H9 (cell line): ENCODE measurements at regions not wholly inside any gene's neighbourhood (a gene's known extent, or its start where the extent isn't known, plus 50 kb on each side); places are given as distances from the start of the nearest gene placed in this dataset.
A peak's percentile ranks its signal among the peaks of the same experiment; 100 is the strongest.
"Not testable (repeated sequence)": the region's sequence is repeated elsewhere in the genome, so short reads cannot be mapped to it uniquely, and the experiment has no call there.

Experiments
- DNase-seq: peaks from one replicate; pipeline ENCODE4 v3.0.0-alpha.2; 2017
- H2AFZ ChIP-seq: one replicate; pipeline ENCODE4 v1.6.1; 2013; ENCODE audit warnings: mild to moderate bottlenecking, low read length, control low read depth, moderate library complexity
- H2AK5ac ChIP-seq: 2 replicates; pipeline ENCODE4 v1.6.1; 2013; ENCODE audit warnings: low read length, control low read depth, mixed read lengths; ENCODE audit not compliant: insufficient read length
- H2BK120ac ChIP-seq: one replicate; pipeline ENCODE4 v1.6.1; 2013; ENCODE audit warnings: low read depth, mild to moderate bottlenecking, low read length, control low read depth, inconsistent platforms; ENCODE audit not compliant: poor library complexity, severe bottlenecking
- H2BK12ac ChIP-seq: 2 replicates; pipeline ENCODE4 v1.6.1; 2013; ENCODE audit warnings: low read length, control low read depth, mixed read lengths, low read depth; ENCODE audit not compliant: insufficient read length
- H2BK15ac ChIP-seq: 2 replicates; pipeline ENCODE4 v1.6.1; 2013; ENCODE audit warnings: low read depth, low read length, control low read depth
- H2BK20ac ChIP-seq: one replicate; pipeline ENCODE4 v1.6.1; 2013; ENCODE audit warnings: low read depth, mild to moderate bottlenecking, low read length, control low read depth, inconsistent platforms; ENCODE audit not compliant: poor library complexity, severe bottlenecking
- H2BK5ac ChIP-seq: 2 replicates; pipeline ENCODE4 v1.6.1; 2013; ENCODE audit warnings: low read length, control low read depth, mixed read lengths; ENCODE audit not compliant: insufficient read length
- H3K14ac ChIP-seq: 2 replicates; pipeline ENCODE4 v1.6.1; 2013; ENCODE audit warnings: low read length, control low read depth; ENCODE audit not compliant: insufficient read depth
- H3K18ac ChIP-seq: 2 replicates; pipeline ENCODE4 v1.6.1; 2013; ENCODE audit warnings: low read depth, mild to moderate bottlenecking, mixed read lengths, low read length, control low read depth; ENCODE audit not compliant: insufficient read length
- H3K23ac ChIP-seq: 2 replicates; pipeline ENCODE4 v1.6.1; 2013; ENCODE audit warnings: low read length, control low read depth, mixed read lengths, low read depth; ENCODE audit not compliant: insufficient read length
- H3K23me2 ChIP-seq: 2 replicates; pipeline ENCODE4 v1.6.1; 2013; ENCODE audit warnings: low read depth, mild to moderate bottlenecking, mixed read lengths, low read length, control low read depth; ENCODE audit not compliant: insufficient read length, poor library complexity, severe bottlenecking
- H3K27ac ChIP-seq: 2 replicates; pipeline ENCODE4 v1.5.1; 2013; ENCODE audit warnings: low read length, control low read depth, mixed read lengths, low read depth; ENCODE audit not compliant: insufficient read length
- H3K27me3 ChIP-seq: 2 replicates; pipeline ENCODE4 v1.6.1; 2013; ENCODE audit warnings: low read length, control low read depth, inconsistent platforms; ENCODE audit not compliant: insufficient read depth
- H3K4ac ChIP-seq: 2 replicates; pipeline ENCODE4 v1.6.1; 2013; ENCODE audit warnings: low read depth, mild to moderate bottlenecking, control low read depth, inconsistent platforms, low read length, moderate library complexity
- H3K4me1 ChIP-seq: 2 replicates; pipeline ENCODE4 v1.6.1; 2013; ENCODE audit warnings: low read length, control low read depth, inconsistent platforms; ENCODE audit not compliant: insufficient read depth
- H3K4me2 ChIP-seq: 2 replicates; pipeline ENCODE4 v1.6.1; 2013; ENCODE audit warnings: low read length, control low read depth, mixed read lengths; ENCODE audit not compliant: insufficient read length, insufficient read depth
- H3K56ac ChIP-seq: 2 replicates; pipeline ENCODE4 v1.6.1; 2013; ENCODE audit warnings: low read depth, mild to moderate bottlenecking, mixed read lengths, low read length, control low read depth; ENCODE audit not compliant: insufficient read length
- H3K79me1 ChIP-seq: 2 replicates; pipeline ENCODE4 v1.6.1; 2013; ENCODE audit warnings: low read depth, mild to moderate bottlenecking, moderate library complexity, low read length, control low read depth, inconsistent platforms; ENCODE audit not compliant: insufficient read depth, poor library complexity, severe bottlenecking
- H3K79me2 ChIP-seq: 2 replicates; pipeline ENCODE4 v1.6.1; 2013; ENCODE audit warnings: low read length, control low read depth, inconsistent platforms; ENCODE audit not compliant: insufficient read depth
- H3K9ac ChIP-seq: 2 replicates; pipeline ENCODE4 v1.6.1; 2013; ENCODE audit warnings: low read length, control low read depth, mixed read lengths; ENCODE audit not compliant: insufficient read length; ENCODE audit errors: extremely low read depth
- H3K9me3 ChIP-seq: one replicate; pipeline ENCODE4 v1.6.1; 2013; ENCODE audit warnings: low read depth, low read length, inconsistent platforms; ENCODE audit not compliant: control insufficient read depth
- H3T11ph ChIP-seq: one replicate; pipeline ENCODE4 v1.6.1; 2013; ENCODE audit warnings: mild to moderate bottlenecking, low read length, control low read depth, inconsistent platforms
- H4K20me1 ChIP-seq: one replicate; pipeline ENCODE4 v1.6.1; 2013; ENCODE audit not compliant: control insufficient read depth, insufficient read length, insufficient read depth
- H4K5ac ChIP-seq: 2 replicates; pipeline ENCODE4 v1.6.1; 2013; ENCODE audit warnings: low read depth, mild to moderate bottlenecking, mixed read lengths, low read length, control low read depth; ENCODE audit not compliant: insufficient read length
- H4K8ac ChIP-seq: replicated peaks from 2 replicates; pipeline ENCODE4 v1.6.1; 2013; ENCODE audit warnings: low read length, control low read depth, mixed read lengths, low read depth; ENCODE audit not compliant: insufficient read length
- H4K91ac ChIP-seq: 2 replicates; pipeline ENCODE4 v1.6.1; 2013; ENCODE audit warnings: low read depth, mild to moderate bottlenecking, moderate library complexity, mixed read lengths, low read length, control low read depth; ENCODE audit not compliant: insufficient read length
- H3K27ac Mint-ChIP-seq, 3 experiments: 2 replicates in 2 of 3; 3 replicates in 1 of 3; pipeline ENCODE4 v1.8.0; 2020 to 2021; ENCODE audit warnings: mixed read lengths in 3 of 3, mild to moderate bottlenecking in 1 of 3, moderate library complexity in 1 of 3
- H3K27me3 Mint-ChIP-seq: 2 replicates; pipeline ENCODE4 v1.8.0; 2021; ENCODE audit warnings: low read depth, mild to moderate bottlenecking, moderate library complexity, mixed read lengths
- H3K36me3 Mint-ChIP-seq, 3 experiments: 2 replicates in 2 of 3; 3 replicates in 1 of 3; pipeline ENCODE4 v1.8.0; 2020 to 2021; ENCODE audit warnings: low read depth in 3 of 3, mixed read lengths in 3 of 3; ENCODE audit not compliant: insufficient read depth in 1 of 3
- H3K4me1 Mint-ChIP-seq, 2 experiments: 2 replicates each; pipeline ENCODE4 v1.8.0; 2020; ENCODE audit warnings: mixed read lengths in 2 of 2
- H3K4me3 Mint-ChIP-seq, 2 experiments: 2 replicates in 1 of 2; 3 replicates in 1 of 2; pipeline ENCODE4 v1.8.0; 2020 to 2021; ENCODE audit warnings: mild to moderate bottlenecking in 2 of 2, mixed read lengths in 2 of 2, moderate library complexity in 1 of 2
- H3K9me3 Mint-ChIP-seq, 2 experiments: 2 replicates in 1 of 2; 3 replicates in 1 of 2; pipeline ENCODE4 v1.8.0; 2020; ENCODE audit warnings: mild to moderate bottlenecking in 2 of 2, mixed read lengths in 2 of 2, moderate library complexity in 1 of 2
- CTCF ChIP-seq: fragments of 200-600 bp; sonication (generic); conservative IDR thresholded peaks from 3 replicates; pipeline ENCODE4 v1.8.0; 2021; ENCODE audit warnings: antibody characterized with exemption, mild to moderate bottlenecking
- WGBS: extraction: QIAGEN DNeasy Blood & Tissue Kit; methylation state at CpG from one replicate; pipeline ENCODE4 v1.1.7; 2013; ENCODE audit warnings: missing lambda C conversion rate, low lambda C conversion rate, mixed read lengths; ENCODE audit not compliant: insufficient read length; ENCODE audit errors: extremely low coverage; 5-methylcytosine and 5-hydroxymethylcytosine counted together

GRCh38 chr2:182550234-182550633 lies 123.4 kb upstream of the PDE1A start:
- Histone ChIP-seq H3K14ac (no peak overlapping the region), H4K20me1 (no peaks in the 10 kb centered on the region), H4K8ac (no peak overlapping the region), H2BK15ac (no peak overlapping the region), H3K79me1 (no peaks in the 10 kb centered on the region), H3K56ac (no peak overlapping the region), H2AFZ (no peak overlapping the region), H3K4me2 (no peak overlapping the region), H3K23ac (no peak overlapping the region), H3K4ac (no peak overlapping the region), H2BK12ac (no peak overlapping the region), H4K91ac (no peak overlapping the region), H3K9ac (no peak overlapping the region), H3K23me2 (no peaks in the 10 kb centered on the region), H2BK20ac (no peak overlapping the region), H3K4me1 (no peaks in the 10 kb centered on the region), H4K5ac (no peak overlapping the region), H3K9me3 (no peaks in the 10 kb centered on the region), H3T11ph (no peak overlapping the region), H2BK5ac (no peak overlapping the region), H3K18ac (no peak overlapping the region), H2AK5ac (no peak overlapping the region), H2BK120ac (no peak overlapping the region), H3K79me2 (no peaks in the 10 kb centered on the region), H3K27me3 (no peaks in the 10 kb centered on the region), H3K27ac (no peak overlapping the region)
- Mint-ChIP-seq H3K27me3 (no peaks in the 10 kb centered on the region), H3K36me3 (no peaks in the 10 kb centered on the region; a peak in 1 of 7 replicates), H3K4me1 (peaks cover 2 to 10% of the 10 kb centered on the region in 2 experiments; a peak in 3 of 4 replicates), H3K27ac (no peak overlapping the region), H3K4me3 (no peak overlapping the region), H3K9me3 (no peaks in the 10 kb centered on the region; a peak in 1 of 5 replicates)
- WGBS: no CpG with 5 or more reads among the region's 4 CpGs
- no peak for TF ChIP-seq CTCF
- no peak for DNase-seq

- not testable (repeated sequence) for H3K4me1 ChIP-seq, H3K18ac ChIP-seq, H3K4me2 ChIP-seq, H2AFZ ChIP-seq, H3K79me2 ChIP-seq, H4K20me1 ChIP-seq, H3K23ac ChIP-seq, H3K36me3 Mint-ChIP-seq, H2BK20ac ChIP-seq, H3T11ph ChIP-seq, H2AK5ac ChIP-seq, H2BK12ac ChIP-seq, H3K79me1 ChIP-seq, H3K27ac ChIP-seq, H3K27me3 Mint-ChIP-seq, H4K91ac ChIP-seq, H3K9me3 ChIP-seq, H3K56ac ChIP-seq, H2BK120ac ChIP-seq, H3K9me3 Mint-ChIP-seq, H3K4ac ChIP-seq, H3K27me3 ChIP-seq, DNase-seq, H3K9ac ChIP-seq, H2BK15ac ChIP-seq, H3K4me3 Mint-ChIP-seq, H3K14ac ChIP-seq, H3K23me2 ChIP-seq, H4K8ac ChIP-seq, H4K5ac ChIP-seq, H2BK5ac ChIP-seq
- no CpG with 5 or more reads among the region's 5 CpGs for WGBS
- Mint-ChIP-seq H3K4me1 (peaks cover 2 to 10% of the 10 kb centered on the region in 2 experiments; a peak in 3 of 4 replicates), H3K27ac (0 out of 7 replicates have a peak overlapping the region, but pooled peaks of 1 of the 3 experiments have one; percentile 9)
These were observed 125.4 kb upstream of the PDE1A start for GRCh38 chr2:182552232-182552631.
